ENCODE measurements at regions not wholly inside any gene's neighbourhood (a gene's known extent, or its start where the extent isn't known, plus 50 kb on each side); places are given as distances from the start of the nearest gene placed in this dataset.

DNA sequence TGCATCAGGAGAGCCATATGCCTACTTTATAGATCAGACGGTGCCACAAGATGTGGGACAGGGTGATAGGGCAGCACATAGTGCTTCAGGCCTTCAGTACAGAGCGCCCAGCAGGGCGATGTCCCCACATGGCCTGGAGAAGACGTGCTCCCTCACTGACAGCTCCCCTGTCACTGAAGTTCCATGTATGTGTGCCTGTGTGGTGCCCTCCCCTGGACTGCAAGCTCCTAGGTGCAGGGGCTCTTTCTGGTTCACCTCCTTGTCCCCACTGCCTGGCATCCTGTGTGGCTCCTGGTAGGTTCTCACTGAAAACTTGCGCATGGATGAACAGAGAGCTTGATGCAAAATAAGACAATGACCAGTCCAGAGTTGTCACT is 233.1 kb downstream of the GADD45G start:
- TF ChIP-seq, protein P1, sequence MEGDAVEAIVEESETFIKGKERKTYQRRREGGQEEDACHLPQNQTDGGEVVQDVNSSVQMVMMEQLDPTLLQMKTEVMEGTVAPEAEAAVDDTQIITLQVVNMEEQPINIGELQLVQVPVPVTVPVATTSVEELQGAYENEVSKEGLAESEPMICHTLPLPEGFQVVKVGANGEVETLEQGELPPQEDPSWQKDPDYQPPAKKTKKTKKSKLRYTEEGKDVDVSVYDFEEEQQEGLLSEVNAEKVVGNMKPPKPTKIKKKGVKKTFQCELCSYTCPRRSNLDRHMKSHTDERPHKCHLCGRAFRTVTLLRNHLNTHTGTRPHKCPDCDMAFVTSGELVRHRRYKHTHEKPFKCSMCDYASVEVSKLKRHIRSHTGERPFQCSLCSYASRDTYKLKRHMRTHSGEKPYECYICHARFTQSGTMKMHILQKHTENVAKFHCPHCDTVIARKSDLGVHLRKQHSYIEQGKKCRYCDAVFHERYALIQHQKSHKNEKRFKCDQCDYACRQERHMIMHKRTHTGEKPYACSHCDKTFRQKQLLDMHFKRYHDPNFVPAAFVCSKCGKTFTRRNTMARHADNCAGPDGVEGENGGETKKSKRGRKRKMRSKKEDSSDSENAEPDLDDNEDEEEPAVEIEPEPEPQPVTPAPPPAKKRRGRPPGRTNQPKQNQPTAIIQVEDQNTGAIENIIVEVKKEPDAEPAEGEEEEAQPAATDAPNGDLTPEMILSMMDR (optimal IDR thresholded peaks at IDR 0.05 in 1 of 3, IDR thresholded peaks at IDR 0.05 in 1 of 3, conservative IDR thresholded peaks at IDR 0.05 in 1 of 3; ENCODE audit: extremely low read depth in 1 of 3, insufficient read depth in 2 of 3, low read length in 3 of 3): no peak
- TF ChIP-seq EZH2 (IDR thresholded peaks at IDR 0.05; ENCODE audit: low read length): no peak

All from keratinocyte (primary cell).